HEK293 (cell line): ENCODE measurements at regions not wholly inside any gene's neighbourhood (a gene's known extent, or its start where the extent isn't known, plus 50 kb on each side); places are given as distances from the start of the nearest gene placed in this dataset.

ENCODE experiments used
- HOXA7 ChIP-seq: sonication (generic); formaldehyde crosslinking; IDR thresholded peaks from 2 replicates; pipeline ENCODE4 v1.8.1; 2022; ENCODE audit warnings: missing genetic modification reagents, borderline replicate concordance
- MYNN ChIP-seq: fragments of 450-650 bp; formaldehyde crosslinking; IDR thresholded peaks from 2 replicates; pipeline ENCODE4 v1.5.1; 2016; ENCODE audit warnings: missing biosample characterization, missing genetic modification characterization, borderline replicate concordance
- TCF7L2 ChIP-seq: IDR thresholded peaks from 2 replicates; pipeline ENCODE4 v1.6.1; 2011; ENCODE audit warnings: low read depth, mild to moderate bottlenecking, inconsistent platforms, low read length, moderate library complexity, borderline replicate concordance
- ZNF133 ChIP-seq: fragments of 450-650 bp; formaldehyde crosslinking; IDR thresholded peaks from 2 replicates; pipeline ENCODE4 v1.5.1; 2016; ENCODE audit warnings: missing biosample characterization, missing genetic modification characterization
- ZNF274 ChIP-seq, 2 experiments: fragments of 200-500 bp in 1 of 2; fragments of 450-650 bp in 1 of 2; sonication (Bioruptor generic) in 1 of 2; formaldehyde crosslinking in 1 of 2; IDR thresholded peaks; 2 replicates each; pipeline versions ENCODE4 v1.5.1 to v1.6.1; 2014 to 2016; ENCODE audit warnings: borderline replicate concordance in 1 of 2, inconsistent platforms in 1 of 2, low read length in 1 of 2, missing biosample characterization in 1 of 2, missing genetic modification characterization in 1 of 2
- TF ChIP-seq, protein P1 (sequence below): fragments of 450-650 bp; formaldehyde crosslinking; IDR thresholded peaks from 2 replicates; pipeline ENCODE4 v1.5.1; 2016; ENCODE audit warnings: missing biosample characterization, missing genetic modification characterization, borderline replicate concordance
- TF ChIP-seq, protein P2 (sequence below): fragments of 450-650 bp; formaldehyde crosslinking; IDR thresholded peaks from 2 replicates; pipeline ENCODE4 v1.5.1; 2016; ENCODE audit warnings: missing biosample characterization, missing genetic modification characterization
- TF ChIP-seq, protein P3 (sequence below): fragments of 450-650 bp; formaldehyde crosslinking; IDR thresholded peaks from 2 replicates; pipeline ENCODE4 v1.5.1; 2016; ENCODE audit warnings: missing biosample characterization, missing genetic modification characterization

DNA sequence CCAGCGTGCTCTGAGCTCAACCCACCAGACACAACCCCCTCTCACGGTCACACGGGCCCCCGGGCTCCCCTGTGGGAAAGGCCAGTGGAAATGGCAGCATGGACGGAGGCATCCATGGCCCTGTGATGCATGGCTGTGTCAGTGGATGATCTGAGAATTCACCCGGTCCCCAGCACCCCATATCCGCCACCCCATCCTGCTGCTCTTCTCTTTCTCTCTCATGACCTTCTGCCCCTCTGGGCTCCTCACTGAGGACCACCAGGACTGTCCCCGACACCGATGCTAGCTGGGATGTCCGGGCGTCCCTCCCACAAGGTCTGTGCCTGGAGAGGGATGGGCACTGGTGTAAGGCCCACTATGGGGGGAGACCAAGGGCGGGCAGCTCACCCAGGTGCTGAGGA is 282.2 kb downstream of the ADGRD1 start:
- TF ChIP-seq, protein P1, sequence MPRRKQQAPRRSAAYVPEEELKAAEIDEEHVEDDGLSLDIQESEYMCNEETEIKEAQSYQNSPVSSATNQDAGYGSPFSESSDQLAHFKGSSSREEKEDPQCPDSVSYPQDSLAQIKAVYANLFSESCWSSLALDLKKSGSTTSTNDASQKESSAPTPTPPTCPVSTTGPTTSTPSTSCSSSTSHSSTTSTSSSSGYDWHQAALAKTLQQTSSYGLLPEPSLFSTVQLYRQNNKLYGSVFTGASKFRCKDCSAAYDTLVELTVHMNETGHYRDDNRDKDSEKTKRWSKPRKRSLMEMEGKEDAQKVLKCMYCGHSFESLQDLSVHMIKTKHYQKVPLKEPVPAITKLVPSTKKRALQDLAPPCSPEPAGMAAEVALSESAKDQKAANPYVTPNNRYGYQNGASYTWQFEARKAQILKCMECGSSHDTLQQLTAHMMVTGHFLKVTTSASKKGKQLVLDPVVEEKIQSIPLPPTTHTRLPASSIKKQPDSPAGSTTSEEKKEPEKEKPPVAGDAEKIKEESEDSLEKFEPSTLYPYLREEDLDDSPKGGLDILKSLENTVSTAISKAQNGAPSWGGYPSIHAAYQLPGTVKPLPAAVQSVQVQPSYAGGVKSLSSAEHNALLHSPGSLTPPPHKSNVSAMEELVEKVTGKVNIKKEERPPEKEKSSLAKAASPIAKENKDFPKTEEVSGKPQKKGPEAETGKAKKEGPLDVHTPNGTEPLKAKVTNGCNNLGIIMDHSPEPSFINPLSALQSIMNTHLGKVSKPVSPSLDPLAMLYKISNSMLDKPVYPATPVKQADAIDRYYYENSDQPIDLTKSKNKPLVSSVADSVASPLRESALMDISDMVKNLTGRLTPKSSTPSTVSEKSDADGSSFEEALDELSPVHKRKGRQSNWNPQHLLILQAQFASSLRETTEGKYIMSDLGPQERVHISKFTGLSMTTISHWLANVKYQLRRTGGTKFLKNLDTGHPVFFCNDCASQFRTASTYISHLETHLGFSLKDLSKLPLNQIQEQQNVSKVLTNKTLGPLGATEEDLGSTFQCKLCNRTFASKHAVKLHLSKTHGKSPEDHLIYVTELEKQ (tag by site-specific recombination) = no peak
- TF ChIP-seq, protein P2, sequence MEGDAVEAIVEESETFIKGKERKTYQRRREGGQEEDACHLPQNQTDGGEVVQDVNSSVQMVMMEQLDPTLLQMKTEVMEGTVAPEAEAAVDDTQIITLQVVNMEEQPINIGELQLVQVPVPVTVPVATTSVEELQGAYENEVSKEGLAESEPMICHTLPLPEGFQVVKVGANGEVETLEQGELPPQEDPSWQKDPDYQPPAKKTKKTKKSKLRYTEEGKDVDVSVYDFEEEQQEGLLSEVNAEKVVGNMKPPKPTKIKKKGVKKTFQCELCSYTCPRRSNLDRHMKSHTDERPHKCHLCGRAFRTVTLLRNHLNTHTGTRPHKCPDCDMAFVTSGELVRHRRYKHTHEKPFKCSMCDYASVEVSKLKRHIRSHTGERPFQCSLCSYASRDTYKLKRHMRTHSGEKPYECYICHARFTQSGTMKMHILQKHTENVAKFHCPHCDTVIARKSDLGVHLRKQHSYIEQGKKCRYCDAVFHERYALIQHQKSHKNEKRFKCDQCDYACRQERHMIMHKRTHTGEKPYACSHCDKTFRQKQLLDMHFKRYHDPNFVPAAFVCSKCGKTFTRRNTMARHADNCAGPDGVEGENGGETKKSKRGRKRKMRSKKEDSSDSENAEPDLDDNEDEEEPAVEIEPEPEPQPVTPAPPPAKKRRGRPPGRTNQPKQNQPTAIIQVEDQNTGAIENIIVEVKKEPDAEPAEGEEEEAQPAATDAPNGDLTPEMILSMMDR = no peak
- TF ChIP-seq MYNN = no peak
- TF ChIP-seq, protein P3, sequence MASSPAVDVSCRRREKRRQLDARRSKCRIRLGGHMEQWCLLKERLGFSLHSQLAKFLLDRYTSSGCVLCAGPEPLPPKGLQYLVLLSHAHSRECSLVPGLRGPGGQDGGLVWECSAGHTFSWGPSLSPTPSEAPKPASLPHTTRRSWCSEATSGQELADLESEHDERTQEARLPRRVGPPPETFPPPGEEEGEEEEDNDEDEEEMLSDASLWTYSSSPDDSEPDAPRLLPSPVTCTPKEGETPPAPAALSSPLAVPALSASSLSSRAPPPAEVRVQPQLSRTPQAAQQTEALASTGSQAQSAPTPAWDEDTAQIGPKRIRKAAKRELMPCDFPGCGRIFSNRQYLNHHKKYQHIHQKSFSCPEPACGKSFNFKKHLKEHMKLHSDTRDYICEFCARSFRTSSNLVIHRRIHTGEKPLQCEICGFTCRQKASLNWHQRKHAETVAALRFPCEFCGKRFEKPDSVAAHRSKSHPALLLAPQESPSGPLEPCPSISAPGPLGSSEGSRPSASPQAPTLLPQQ (tag by site-specific recombination) = no peak
- no peak for TF ChIP-seq ZNF133 (tag by site-specific recombination)
- TF ChIP-seq ZNF274 (IDR thresholded peaks at IDR 0.05; ENCODE audit: low read length) = no peak
- TF ChIP-seq ZNF274 (tag by site-specific recombination; IDR thresholded peaks at IDR 0.05; ENCODE audit: borderline replicate concordance) = no peak
- no peak for TF ChIP-seq HOXA7
- no peak for TF ChIP-seq TCF7L2
